Fibroblast of lung (primary cell): ENCODE measurements at regions not wholly inside any gene's neighbourhood (a gene's known extent, or its start where the extent isn't known, plus 50 kb on each side); places are given as distances from the start of the nearest gene placed in this dataset.

ENCODE experiments used
- DNase-seq, 2 donors: peaks; one replicate each; pipeline versions ENCODE4 v3.0.0 to v3.0.0-alpha.2; 2010; ENCODE audit warnings: low read depth in 2 of 2
- H2AFZ ChIP-seq: 2 replicates; pipeline ENCODE4 v1.5.1; 2012; ENCODE audit warnings: low read length, control low read depth, inconsistent platforms
- H3K27ac ChIP-seq: 2 replicates; pipeline ENCODE4 v1.5.1; 2011; ENCODE audit warnings: low read length, control low read depth; ENCODE audit not compliant: insufficient read depth
- H3K27me3 ChIP-seq: 2 replicates; pipeline ENCODE4 v1.5.1; 2011; ENCODE audit warnings: mild to moderate bottlenecking, low read length; ENCODE audit not compliant: control insufficient read depth, insufficient read depth
- H3K36me3 ChIP-seq: 2 replicates; pipeline ENCODE4 v1.5.1; 2011; ENCODE audit warnings: low read length; ENCODE audit not compliant: control insufficient read depth, insufficient read depth
- H3K4me1 ChIP-seq: 2 replicates; pipeline ENCODE4 v1.5.1; 2011; ENCODE audit warnings: low read length; ENCODE audit not compliant: control insufficient read depth, insufficient read depth; ENCODE audit errors: extremely low read depth
- H3K4me2 ChIP-seq: 2 replicates; pipeline ENCODE4 v1.5.1; 2011; ENCODE audit warnings: low read length, control low read depth; ENCODE audit not compliant: insufficient read depth; ENCODE audit errors: extremely low read depth
- H3K4me3 ChIP-seq, 4 experiments: fragments of 200-600 bp in 1 of 4; sonication (generic) in 1 of 4; replicated peaks in 1 of 4; 2 replicates each; pipeline ENCODE4 v1.5.1; 2011 to 2016; ENCODE audit warnings: low read length in 4 of 4, low read depth in 3 of 4, mild to moderate bottlenecking in 3 of 4, control low read depth in 2 of 4, inconsistent platforms in 1 of 4, mixed read lengths in 1 of 4; ENCODE audit not compliant: insufficient read depth in 1 of 4; ENCODE audit errors: control extremely low read depth in 1 of 4
- H3K79me2 ChIP-seq: 2 replicates; pipeline ENCODE4 v1.5.1; 2012; ENCODE audit warnings: mild to moderate bottlenecking, low read length, inconsistent platforms; ENCODE audit not compliant: control insufficient read depth, insufficient read depth
- H3K9ac ChIP-seq: 2 replicates; pipeline ENCODE4 v1.5.1; 2011; ENCODE audit warnings: mild to moderate bottlenecking, low read length, control low read depth; ENCODE audit not compliant: insufficient read depth
- H3K9me3 ChIP-seq: 2 replicates; pipeline ENCODE4 v1.5.1; 2012; ENCODE audit warnings: low read depth, low read length; ENCODE audit not compliant: control insufficient read depth, insufficient read depth
- H4K20me1 ChIP-seq: 2 replicates; pipeline ENCODE4 v1.5.1; 2011; ENCODE audit warnings: low read length; ENCODE audit not compliant: control insufficient read depth, insufficient read depth; ENCODE audit errors: extremely low read depth
- EZH2 ChIP-seq: IDR thresholded peaks from 2 replicates; pipeline ENCODE4 v1.5.1; 2012; ENCODE audit warnings: low read length, control low read depth, mild to moderate bottlenecking; ENCODE audit errors: missing control alignments
- TF ChIP-seq, protein P1 (sequence below), 2 donors: IDR thresholded peaks in 1 of 2; conservative IDR thresholded peaks in 1 of 2; 1 replicate in 1 of 2; 2 replicates in 1 of 2; pipeline ENCODE4 v1.5.1; 2011 to 2012; ENCODE audit warnings: low read length in 2 of 2, control low read depth in 1 of 2, inconsistent platforms in 1 of 2, low read depth in 1 of 2, mild to moderate bottlenecking in 1 of 2

DNA sequence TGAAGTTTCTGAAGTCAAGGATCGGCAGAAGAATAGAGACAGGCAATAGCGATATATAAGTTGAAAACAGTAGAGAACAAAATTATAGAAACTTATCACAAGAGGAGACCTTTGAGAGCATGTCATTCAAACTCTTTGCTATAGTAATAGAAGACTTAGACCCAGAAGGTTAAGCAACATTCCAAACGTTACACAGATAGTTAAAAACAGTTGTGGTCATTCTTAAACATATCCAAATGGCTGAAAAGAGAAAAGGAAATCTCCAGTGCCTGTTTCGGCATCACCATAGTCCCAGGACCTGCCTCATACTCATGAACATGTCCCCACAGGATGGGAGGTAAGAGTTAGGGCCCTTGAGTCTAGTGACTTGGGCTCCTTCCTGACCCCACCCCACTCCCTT is 258.1 kb upstream of the NOCT start:
- Histone ChIP-seq H3K27me3 (no peaks in the 10 kb centered on the region), H3K4me2 (no peak overlapping the region), H3K9ac (no peak overlapping the region), H3K9me3 (no peaks in the 10 kb centered on the region), H2AFZ (no peak overlapping the region), H4K20me1 (no peaks in the 10 kb centered on the region), H3K4me1 (no peaks in the 10 kb centered on the region), H3K36me3 (no peaks in the 10 kb centered on the region), H3K79me2 (no peaks in the 10 kb centered on the region), H3K4me3 (no peak overlapping the region), H3K27ac (no peak overlapping the region)
- DNase-seq, result no peak
- TF ChIP-seq, protein P1, sequence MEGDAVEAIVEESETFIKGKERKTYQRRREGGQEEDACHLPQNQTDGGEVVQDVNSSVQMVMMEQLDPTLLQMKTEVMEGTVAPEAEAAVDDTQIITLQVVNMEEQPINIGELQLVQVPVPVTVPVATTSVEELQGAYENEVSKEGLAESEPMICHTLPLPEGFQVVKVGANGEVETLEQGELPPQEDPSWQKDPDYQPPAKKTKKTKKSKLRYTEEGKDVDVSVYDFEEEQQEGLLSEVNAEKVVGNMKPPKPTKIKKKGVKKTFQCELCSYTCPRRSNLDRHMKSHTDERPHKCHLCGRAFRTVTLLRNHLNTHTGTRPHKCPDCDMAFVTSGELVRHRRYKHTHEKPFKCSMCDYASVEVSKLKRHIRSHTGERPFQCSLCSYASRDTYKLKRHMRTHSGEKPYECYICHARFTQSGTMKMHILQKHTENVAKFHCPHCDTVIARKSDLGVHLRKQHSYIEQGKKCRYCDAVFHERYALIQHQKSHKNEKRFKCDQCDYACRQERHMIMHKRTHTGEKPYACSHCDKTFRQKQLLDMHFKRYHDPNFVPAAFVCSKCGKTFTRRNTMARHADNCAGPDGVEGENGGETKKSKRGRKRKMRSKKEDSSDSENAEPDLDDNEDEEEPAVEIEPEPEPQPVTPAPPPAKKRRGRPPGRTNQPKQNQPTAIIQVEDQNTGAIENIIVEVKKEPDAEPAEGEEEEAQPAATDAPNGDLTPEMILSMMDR (conservative IDR thresholded peaks at IDR 0.05 in 1 of 2, IDR thresholded peaks at IDR 0.05 in 1 of 2; ENCODE audit: low read depth in 1 of 2, low read length in 2 of 2), result no peak
- TF ChIP-seq EZH2, result no peak

DNA sequence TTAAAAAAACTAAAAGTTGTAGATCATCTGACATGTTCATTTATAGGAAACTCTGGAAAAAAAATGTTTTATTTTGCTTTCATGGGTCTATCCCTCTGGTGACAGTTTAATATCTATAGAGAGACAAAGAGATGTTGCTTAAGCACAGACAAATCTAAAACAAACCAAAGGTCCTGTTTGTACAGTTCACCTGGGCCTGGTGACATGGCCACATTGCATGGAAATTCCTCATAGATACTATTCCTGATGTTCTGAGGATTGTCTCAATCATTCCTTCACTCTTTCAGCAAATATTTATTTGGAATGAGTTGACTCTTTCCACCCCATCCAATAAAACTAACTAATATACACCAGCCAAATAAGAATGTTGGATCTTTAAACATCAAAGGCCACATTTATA is 259.1 kb upstream of the NOCT start:
- H3K79me2 ChIP-seq, result no peaks in the 10 kb centered on the region
- H3K4me2 ChIP-seq, result no peak overlapping the region
- DNase-seq, result no peak
- no peak overlapping the region for H3K4me3 ChIP-seq
- no peak overlapping the region for H3K9ac ChIP-seq
- no peaks in the 10 kb centered on the region for H3K27me3 ChIP-seq
- H3K9me3 ChIP-seq, result no peaks in the 10 kb centered on the region
- H3K27ac ChIP-seq, result no peak overlapping the region
- TF ChIP-seq, protein P1 (conservative IDR thresholded peaks at IDR 0.05 in 1 of 2, IDR thresholded peaks at IDR 0.05 in 1 of 2; ENCODE audit: low read depth in 1 of 2, low read length in 2 of 2), result no peak
- no peak for TF ChIP-seq EZH2
- H3K4me1 ChIP-seq, result no peaks in the 10 kb centered on the region
- H2AFZ ChIP-seq, result no peak overlapping the region
- H3K36me3 ChIP-seq, result no peaks in the 10 kb centered on the region
- no peaks in the 10 kb centered on the region for H4K20me1 ChIP-seq

DNA sequence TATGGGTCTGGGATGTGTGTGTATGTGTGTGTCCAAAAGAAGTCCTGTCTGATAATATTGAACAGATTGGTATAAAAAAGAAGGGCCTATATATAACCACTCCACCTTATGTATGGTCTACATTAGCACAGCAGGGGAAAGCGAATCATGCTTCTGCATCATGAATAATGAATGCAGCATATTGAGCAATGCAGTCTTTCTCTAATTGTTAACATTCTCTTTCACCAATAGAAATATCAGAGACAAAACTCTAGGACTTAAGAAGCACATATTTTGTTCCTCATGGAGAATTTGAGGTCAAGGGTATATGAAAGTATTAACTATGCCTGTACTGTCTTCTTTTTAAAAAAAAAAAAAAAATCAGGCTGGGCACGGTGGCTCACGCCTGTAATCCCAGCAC is 264.3 kb upstream of the NOCT start:
- no peak overlapping the region for H3K4me2 ChIP-seq
- peaks cover 3% of the 10 kb centered on the region for H3K4me1 ChIP-seq
- H3K27ac ChIP-seq, result no peak overlapping the region
- H3K9me3 ChIP-seq, result no peaks in the 10 kb centered on the region
- no peaks in the 10 kb centered on the region for H3K27me3 ChIP-seq
- TF ChIP-seq, protein P1 (conservative IDR thresholded peaks at IDR 0.05 in 1 of 2, IDR thresholded peaks at IDR 0.05 in 1 of 2; ENCODE audit: low read depth in 1 of 2, low read length in 2 of 2), result no peak
- no peak for TF ChIP-seq EZH2
- H2AFZ ChIP-seq, result no peak overlapping the region
- H3K4me3 ChIP-seq, result no peak overlapping the region
- no peaks in the 10 kb centered on the region for H3K79me2 ChIP-seq
- no peak overlapping the region for H3K9ac ChIP-seq
- H3K36me3 ChIP-seq, result no peaks in the 10 kb centered on the region
- H4K20me1 ChIP-seq, result no peaks in the 10 kb centered on the region
- DNase-seq, result peak in 1 of 2 donors; percentile 37
